ENCODE measurements at regions not wholly inside any gene's neighbourhood (a gene's known extent, or its start where the extent isn't known, plus 50 kb on each side); places are given as distances from the start of the nearest gene placed in this dataset.
"Not testable (repeated sequence)": the region's sequence is repeated elsewhere in the genome, so short reads cannot be mapped to it uniquely, and the experiment has no call there.

- in situ Hi-C loops (cut with HindIII; ENCODE audit: low sequenced_read_pairs) = no loop called here
- DNase-seq (ENCODE audit: low read depth, low spot score) = no peak
- TF ChIP-seq CTCF (IDR thresholded peaks at IDR 0.05; ENCODE audit: low read depth, low read length) = no peak
- no peak overlapping the region for H3K4me3 ChIP-seq (ENCODE audit: low read depth, low read length)
These were observed 447.8 kb downstream of the AMY1C start for GRCh38 chr1:104197516-104197915.

- no peak for TF ChIP-seq CTCF (IDR thresholded peaks at IDR 0.05; ENCODE audit: low read depth, low read length)
- no peak for DNase-seq (ENCODE audit: low read depth, low spot score)
- in situ Hi-C loops (cut with HindIII; ENCODE audit: low sequenced_read_pairs) = no loop called here
- no peak overlapping the region for H3K4me3 ChIP-seq (ENCODE audit: low read depth, low read length)
These were observed 462.5 kb downstream of the AMY1C start for GRCh38 chr1:104212239-104212638.

- in situ Hi-C loops (cut with HindIII; ENCODE audit: low sequenced_read_pairs); DNase-seq (ENCODE audit: low read depth, low spot score): not testable (repeated sequence)
These were observed 467.8 kb downstream of the AMY1C start for GRCh38 chr1:104217395-104217986.

GRCh38 chr1:104229860-104230259 lies 480.2 kb downstream of the AMY1C start:
- TF ChIP-seq CTCF (IDR thresholded peaks at IDR 0.05; ENCODE audit: low read depth, low read length) = no peak
- H3K4me3 ChIP-seq (ENCODE audit: low read depth, low read length) = no peak overlapping the region
- no peak for DNase-seq (ENCODE audit: low read depth, low spot score)
- in situ Hi-C loops (cut with HindIII; ENCODE audit: low sequenced_read_pairs) = no loop called here

More at GRCh38 chr1:104217395-104217986, 467.8 kb downstream of the AMY1C start:
- not testable (repeated sequence) for H3K4me3 ChIP-seq (ENCODE audit: low read depth, low read length)

DNA sequence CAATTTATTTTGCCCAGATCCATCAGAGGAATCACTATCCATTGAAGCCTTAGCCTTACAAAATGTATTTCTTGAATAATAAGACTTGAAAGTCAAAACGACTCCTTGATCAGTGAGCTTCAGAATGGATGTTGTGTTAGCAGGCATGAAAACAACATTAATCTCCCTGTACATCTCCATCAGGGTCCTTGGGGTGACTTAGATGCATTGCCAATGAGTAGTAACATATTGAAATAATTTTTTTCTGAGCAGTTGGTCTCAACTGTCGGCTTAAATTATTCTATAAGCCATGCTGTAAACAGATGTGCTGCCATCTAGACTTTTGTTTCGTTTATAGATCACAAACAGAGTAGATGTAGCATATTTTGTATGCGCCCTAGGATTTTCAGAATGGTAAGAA lies 482.0 kb downstream of the AMY1C start:
- in situ Hi-C loops (cut with HindIII; ENCODE audit: low sequenced_read_pairs) = no loop called here

DNA sequence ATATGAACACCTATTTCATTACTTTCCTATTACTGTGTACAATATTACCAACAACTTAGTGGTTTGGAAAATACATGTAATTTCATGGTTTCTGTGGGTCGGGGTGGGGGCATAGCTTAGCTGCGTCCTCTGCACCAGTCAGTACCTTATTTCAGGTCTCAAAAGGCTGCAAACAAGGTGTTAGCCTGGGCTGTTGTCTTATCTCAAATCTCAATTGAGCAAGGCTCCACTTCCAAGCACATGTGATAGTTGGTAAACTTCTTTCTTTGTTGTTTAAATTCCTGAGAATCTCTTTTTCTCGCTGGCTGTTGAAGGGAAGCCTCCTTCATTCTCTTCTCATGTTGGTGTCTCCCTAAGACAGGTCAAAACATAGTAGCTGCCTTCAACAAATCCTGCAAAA lies 485.4 kb downstream of the AMY1C start:
- H3K4me3 ChIP-seq (ENCODE audit: low read depth, low read length) = no peak overlapping the region
- in situ Hi-C loops (cut with HindIII; ENCODE audit: low sequenced_read_pairs) = no loop called here
- no peak for TF ChIP-seq CTCF (IDR thresholded peaks at IDR 0.05; ENCODE audit: low read depth, low read length)
- no peak for DNase-seq (ENCODE audit: low read depth, low spot score)

More for the DNA sequence above, 482.0 kb downstream of the AMY1C start:
- DNase-seq (ENCODE audit: low read depth, low spot score) = no peak
- H3K4me3 ChIP-seq (ENCODE audit: low read depth, low read length) = no peak overlapping the region
- TF ChIP-seq CTCF (IDR thresholded peaks at IDR 0.05; ENCODE audit: low read depth, low read length) = no peak

GRCh38 chr1:104238991-104239390 lies 489.3 kb downstream of the AMY1C start:
- no peak overlapping the region for H3K4me3 ChIP-seq (ENCODE audit: low read depth, low read length)
- in situ Hi-C loops (cut with HindIII; ENCODE audit: low sequenced_read_pairs) = no loop called here
- TF ChIP-seq CTCF (IDR thresholded peaks at IDR 0.05; ENCODE audit: low read depth, low read length) = no peak
- no peak for DNase-seq (ENCODE audit: low read depth, low spot score)

Data from astrocyte of the spinal cord (primary cell).